ENCODE measurements at regions not wholly inside any gene's neighbourhood (a gene's known extent, or its start where the extent isn't known, plus 50 kb on each side); places are given as distances from the start of the nearest gene placed in this dataset.

DNA sequence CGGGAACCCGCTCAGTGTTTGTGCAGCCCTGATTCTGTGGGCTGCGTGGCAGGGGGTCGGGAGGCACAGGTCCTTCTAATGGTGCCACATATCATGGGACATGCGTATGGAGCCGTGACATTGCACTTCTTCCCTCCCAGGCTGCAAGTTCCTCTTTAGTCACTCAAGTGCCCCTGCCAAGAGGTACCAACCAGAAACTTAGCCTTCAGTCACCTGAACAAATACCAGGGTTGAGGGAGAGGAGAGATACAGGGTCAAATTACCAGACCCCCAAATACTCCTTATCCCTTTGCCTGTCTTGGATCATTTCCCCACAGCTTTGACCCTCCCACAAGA lies 209.1 kb downstream of the BUD13 start:
- no peak for DNase-seq (ENCODE audit: low spot score)
- no peaks in the 10 kb centered on the region for H3K9me3 ChIP-seq (ENCODE audit: control insufficient read depth in 4 of 4, low read length in 3 of 4)
- no peak overlapping the region for H3K4me3 ChIP-seq (ENCODE audit: low read depth in 1 of 3, low read length in 3 of 3)
- TF ChIP-seq SP1 (IDR thresholded peaks at IDR 0.05) (no peak), TAF1 (conservative IDR thresholded peaks at IDR 0.05) (no peak), HNF4A (conservative IDR thresholded peaks at IDR 0.05) (no peak), RAD21 (IDR thresholded peaks at IDR 0.05) (no peak), GABPA (IDR thresholded peaks at IDR 0.05 in 1 of 2, conservative IDR thresholded peaks at IDR 0.05 in 1 of 2) (no peak), YY1 (IDR thresholded peaks at IDR 0.05) (no peak), HNF4G (IDR thresholded peaks at IDR 0.05) (no peak)
- TF ChIP-seq, protein P1, sequence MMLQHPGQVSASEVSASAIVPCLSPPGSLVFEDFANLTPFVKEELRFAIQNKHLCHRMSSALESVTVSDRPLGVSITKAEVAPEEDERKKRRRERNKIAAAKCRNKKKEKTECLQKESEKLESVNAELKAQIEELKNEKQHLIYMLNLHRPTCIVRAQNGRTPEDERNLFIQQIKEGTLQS (IDR thresholded peaks at IDR 0.05): no peak
- TF ChIP-seq, protein P2, sequence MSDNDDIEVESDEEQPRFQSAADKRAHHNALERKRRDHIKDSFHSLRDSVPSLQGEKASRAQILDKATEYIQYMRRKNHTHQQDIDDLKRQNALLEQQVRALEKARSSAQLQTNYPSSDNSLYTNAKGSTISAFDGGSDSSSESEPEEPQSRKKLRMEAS (IDR thresholded peaks at IDR 0.05): no peak
- TF ChIP-seq, protein P3, sequence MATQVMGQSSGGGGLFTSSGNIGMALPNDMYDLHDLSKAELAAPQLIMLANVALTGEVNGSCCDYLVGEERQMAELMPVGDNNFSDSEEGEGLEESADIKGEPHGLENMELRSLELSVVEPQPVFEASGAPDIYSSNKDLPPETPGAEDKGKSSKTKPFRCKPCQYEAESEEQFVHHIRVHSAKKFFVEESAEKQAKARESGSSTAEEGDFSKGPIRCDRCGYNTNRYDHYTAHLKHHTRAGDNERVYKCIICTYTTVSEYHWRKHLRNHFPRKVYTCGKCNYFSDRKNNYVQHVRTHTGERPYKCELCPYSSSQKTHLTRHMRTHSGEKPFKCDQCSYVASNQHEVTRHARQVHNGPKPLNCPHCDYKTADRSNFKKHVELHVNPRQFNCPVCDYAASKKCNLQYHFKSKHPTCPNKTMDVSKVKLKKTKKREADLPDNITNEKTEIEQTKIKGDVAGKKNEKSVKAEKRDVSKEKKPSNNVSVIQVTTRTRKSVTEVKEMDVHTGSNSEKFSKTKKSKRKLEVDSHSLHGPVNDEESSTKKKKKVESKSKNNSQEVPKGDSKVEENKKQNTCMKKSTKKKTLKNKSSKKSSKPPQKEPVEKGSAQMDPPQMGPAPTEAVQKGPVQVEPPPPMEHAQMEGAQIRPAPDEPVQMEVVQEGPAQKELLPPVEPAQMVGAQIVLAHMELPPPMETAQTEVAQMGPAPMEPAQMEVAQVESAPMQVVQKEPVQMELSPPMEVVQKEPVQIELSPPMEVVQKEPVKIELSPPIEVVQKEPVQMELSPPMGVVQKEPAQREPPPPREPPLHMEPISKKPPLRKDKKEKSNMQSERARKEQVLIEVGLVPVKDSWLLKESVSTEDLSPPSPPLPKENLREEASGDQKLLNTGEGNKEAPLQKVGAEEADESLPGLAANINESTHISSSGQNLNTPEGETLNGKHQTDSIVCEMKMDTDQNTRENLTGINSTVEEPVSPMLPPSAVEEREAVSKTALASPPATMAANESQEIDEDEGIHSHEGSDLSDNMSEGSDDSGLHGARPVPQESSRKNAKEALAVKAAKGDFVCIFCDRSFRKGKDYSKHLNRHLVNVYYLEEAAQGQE (IDR thresholded peaks at IDR 0.05): no peak
- no peaks in the 10 kb centered on the region for H3K4me1 ChIP-seq (ENCODE audit: control insufficient read depth in 4 of 4, insufficient read depth in 4 of 4, low read length in 3 of 4)
- H3K27me3 ChIP-seq (ENCODE audit: control insufficient read depth in 4 of 4, insufficient read depth in 4 of 4, low read length in 3 of 4): no peaks in the 10 kb centered on the region
- WGBS: 72% methylated on average over 6 of the region's 6 CpGs
- no peaks in the 10 kb centered on the region for H3K36me3 ChIP-seq (ENCODE audit: control insufficient read depth in 4 of 4, insufficient read depth in 3 of 4, low read depth in 1 of 4, low read length in 3 of 4)
- H3K27ac ChIP-seq (ENCODE audit: low read depth in 1 of 2, low read length in 2 of 2): no peak overlapping the region
- no peak overlapping the region for H3K9ac ChIP-seq (ENCODE audit: low read depth in 1 of 2, low read length in 2 of 2)

DNA sequence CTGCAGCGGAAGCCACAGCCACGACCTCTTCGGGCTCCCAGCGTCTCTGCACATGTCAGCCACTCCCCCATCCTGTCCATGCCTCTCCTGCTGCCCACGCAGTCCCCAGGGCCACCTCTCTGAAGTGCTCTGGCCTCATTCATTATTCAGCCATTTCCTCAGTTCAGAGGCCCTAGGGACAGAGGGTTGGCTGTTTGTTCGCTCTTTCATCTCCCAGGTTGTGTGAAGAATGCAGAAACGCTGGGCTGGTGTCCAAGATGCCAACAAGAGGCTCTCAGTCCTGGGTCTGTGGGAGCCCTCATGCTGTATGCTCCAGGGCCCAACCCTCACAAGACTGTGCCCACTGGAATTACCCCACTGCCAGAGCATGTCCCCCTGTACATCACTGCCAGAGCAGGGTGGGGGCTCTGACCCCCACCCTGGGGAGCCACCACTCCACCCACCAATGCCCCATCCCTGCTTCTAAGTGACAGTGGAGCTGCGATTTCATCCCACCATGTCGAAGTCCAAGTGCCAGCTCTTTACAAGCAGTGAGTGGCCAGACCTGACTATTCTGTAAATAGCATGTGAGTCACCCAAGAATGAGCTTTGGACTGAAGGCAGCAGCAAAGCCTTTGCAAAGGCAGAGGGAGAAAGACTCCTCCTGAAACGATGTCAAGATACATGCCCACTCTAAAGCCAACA lies 209.6 kb downstream of the BUD13 start:
- no peak for TF ChIP-seq YY1 (IDR thresholded peaks at IDR 0.05)
- TF ChIP-seq, protein P4, sequence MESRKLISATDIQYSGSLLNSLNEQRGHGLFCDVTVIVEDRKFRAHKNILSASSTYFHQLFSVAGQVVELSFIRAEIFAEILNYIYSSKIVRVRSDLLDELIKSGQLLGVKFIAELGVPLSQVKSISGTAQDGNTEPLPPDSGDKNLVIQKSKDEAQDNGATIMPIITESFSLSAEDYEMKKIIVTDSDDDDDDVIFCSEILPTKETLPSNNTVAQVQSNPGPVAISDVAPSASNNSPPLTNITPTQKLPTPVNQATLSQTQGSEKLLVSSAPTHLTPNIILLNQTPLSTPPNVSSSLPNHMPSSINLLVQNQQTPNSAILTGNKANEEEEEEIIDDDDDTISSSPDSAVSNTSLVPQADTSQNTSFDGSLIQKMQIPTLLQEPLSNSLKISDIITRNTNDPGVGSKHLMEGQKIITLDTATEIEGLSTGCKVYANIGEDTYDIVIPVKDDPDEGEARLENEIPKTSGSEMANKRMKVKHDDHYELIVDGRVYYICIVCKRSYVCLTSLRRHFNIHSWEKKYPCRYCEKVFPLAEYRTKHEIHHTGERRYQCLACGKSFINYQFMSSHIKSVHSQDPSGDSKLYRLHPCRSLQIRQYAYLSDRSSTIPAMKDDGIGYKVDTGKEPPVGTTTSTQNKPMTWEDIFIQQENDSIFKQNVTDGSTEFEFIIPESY (IDR thresholded peaks at IDR 0.05): no peak
- TF ChIP-seq GABPA (IDR thresholded peaks at IDR 0.05 in 1 of 2, conservative IDR thresholded peaks at IDR 0.05 in 1 of 2): no peak
- peak in 1 of 2 donors; percentile 19 for TF ChIP-seq HNF4A (conservative IDR thresholded peaks at IDR 0.05)
- no peak for TF ChIP-seq EGR1 (IDR thresholded peaks at IDR 0.05; ENCODE audit: low read depth in 2 of 2)
- TF ChIP-seq, protein P5, sequence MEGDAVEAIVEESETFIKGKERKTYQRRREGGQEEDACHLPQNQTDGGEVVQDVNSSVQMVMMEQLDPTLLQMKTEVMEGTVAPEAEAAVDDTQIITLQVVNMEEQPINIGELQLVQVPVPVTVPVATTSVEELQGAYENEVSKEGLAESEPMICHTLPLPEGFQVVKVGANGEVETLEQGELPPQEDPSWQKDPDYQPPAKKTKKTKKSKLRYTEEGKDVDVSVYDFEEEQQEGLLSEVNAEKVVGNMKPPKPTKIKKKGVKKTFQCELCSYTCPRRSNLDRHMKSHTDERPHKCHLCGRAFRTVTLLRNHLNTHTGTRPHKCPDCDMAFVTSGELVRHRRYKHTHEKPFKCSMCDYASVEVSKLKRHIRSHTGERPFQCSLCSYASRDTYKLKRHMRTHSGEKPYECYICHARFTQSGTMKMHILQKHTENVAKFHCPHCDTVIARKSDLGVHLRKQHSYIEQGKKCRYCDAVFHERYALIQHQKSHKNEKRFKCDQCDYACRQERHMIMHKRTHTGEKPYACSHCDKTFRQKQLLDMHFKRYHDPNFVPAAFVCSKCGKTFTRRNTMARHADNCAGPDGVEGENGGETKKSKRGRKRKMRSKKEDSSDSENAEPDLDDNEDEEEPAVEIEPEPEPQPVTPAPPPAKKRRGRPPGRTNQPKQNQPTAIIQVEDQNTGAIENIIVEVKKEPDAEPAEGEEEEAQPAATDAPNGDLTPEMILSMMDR (IDR thresholded peaks at IDR 0.05; ENCODE audit: low read depth, low read length, missing input control): no peak
- TF ChIP-seq, protein P3 (IDR thresholded peaks at IDR 0.05): no peak
- TF ChIP-seq JUND (IDR thresholded peaks at IDR 0.05): peak in 1 of 2 donors; percentile 34
- H3K36me3 ChIP-seq (ENCODE audit: control insufficient read depth in 4 of 4, insufficient read depth in 3 of 4, low read depth in 1 of 4, low read length in 3 of 4): no peaks in the 10 kb centered on the region
- no peaks in the 10 kb centered on the region for H3K27me3 ChIP-seq (ENCODE audit: control insufficient read depth in 4 of 4, insufficient read depth in 4 of 4, low read length in 3 of 4)
- H3K4me1 ChIP-seq (ENCODE audit: control insufficient read depth in 4 of 4, insufficient read depth in 4 of 4, low read length in 3 of 4): no peaks in the 10 kb centered on the region
- no peak for DNase-seq (ENCODE audit: low spot score)
- H3K4me3 ChIP-seq (ENCODE audit: low read depth in 1 of 3, low read length in 3 of 3): no peak overlapping the region
- no peak overlapping the region for H3K9ac ChIP-seq (ENCODE audit: low read depth in 1 of 2, low read length in 2 of 2)
- no peak overlapping the region for H3K27ac ChIP-seq (ENCODE audit: low read depth in 1 of 2, low read length in 2 of 2)
- WGBS: 49% methylated on average over 10 of the region's 10 CpGs
- H3K9me3 ChIP-seq (ENCODE audit: control insufficient read depth in 4 of 4, low read length in 3 of 4): no peaks in the 10 kb centered on the region
